Calu3 (cell line): ENCODE measurements at regions not wholly inside any gene's neighbourhood (a gene's known extent, or its start where the extent isn't known, plus 50 kb on each side); places are given as distances from the start of the nearest gene placed in this dataset.

Experiments
- BruUV-seq: library from RNA; stranded (reverse); fragments of 400-500 nt; replicated peaks from 2 replicates; lab custom pipeline; 2021; lab: Mats Ljungman, UMichigan
- CTCF ChIA-PET: fragments of 300-600 bp; sonication (Branson Sonifier 250); formaldehyde crosslinking; loops from one replicate; lab custom pipeline; 2022; ENCODE audit warnings: antibody characterized with exemption; lab: Charles Lee
- DNase-seq: peaks from one replicate; pipeline ENCODE4 v3.0.0; 2022
- H3K27ac Mint-ChIP-seq: one replicate; pipeline ENCODE4 v1.8.0; 2022; ENCODE audit warnings: mixed read lengths; ENCODE audit not compliant: unreplicated experiment
- H3K27me3 Mint-ChIP-seq: one replicate; pipeline ENCODE4 v1.8.0; 2022; ENCODE audit warnings: mixed read lengths; ENCODE audit not compliant: unreplicated experiment
- H3K36me3 Mint-ChIP-seq: one replicate; pipeline ENCODE4 v1.8.0; 2022; ENCODE audit warnings: mild to moderate bottlenecking, moderate library complexity, mixed read lengths; ENCODE audit not compliant: insufficient read depth, unreplicated experiment
- H3K4me1 Mint-ChIP-seq: one replicate; pipeline ENCODE4 v1.8.0; 2022; ENCODE audit warnings: mild to moderate bottlenecking, low read depth, mixed read lengths; ENCODE audit not compliant: unreplicated experiment
- H3K4me3 Mint-ChIP-seq: one replicate; pipeline ENCODE4 v1.8.0; 2022; ENCODE audit warnings: mild to moderate bottlenecking, low read depth, moderate library complexity, mixed read lengths; ENCODE audit not compliant: unreplicated experiment
- H3K9me3 Mint-ChIP-seq: one replicate; pipeline ENCODE4 v1.8.0; 2022; ENCODE audit warnings: low read depth, mixed read lengths; ENCODE audit not compliant: unreplicated experiment
- CTCF ChIP-seq: fragments of 200-600 bp; IDR thresholded peaks from one replicate; pipeline ENCODE4 v1.8.0; 2022; ENCODE audit warnings: antibody characterized with exemption; ENCODE audit not compliant: unreplicated experiment
- intact Hi-C: fragments of 100-400 bp; cut with micrococcal nuclease; formaldehyde crosslinking; loops from one replicate; pipeline ENCODE4 v1.10.0; 2022; ENCODE audit not compliant: unreplicated experiment

GRCh38 chr12:31230004-31230403 lies 95.9 kb downstream of the SINHCAF start:
- CTCF ChIA-PET, result no interaction called here
- intact Hi-C loops, result no loop called here
- DNase-seq, result no peak
- Mint-ChIP-seq H3K4me1 (peaks cover 14% of the 10 kb centered on the region), H3K27ac (no peak overlapping the region), H3K27me3 (no peaks in the 10 kb centered on the region), H3K4me3 (no peak overlapping the region), H3K36me3 (no peaks in the 10 kb centered on the region), H3K9me3 (no peaks in the 10 kb centered on the region)
- TF ChIP-seq CTCF, result no peak
- no TSS peak for BruUV-seq
